ENCODE measurements at regions not wholly inside any gene's neighbourhood (a gene's known extent, or its start where the extent isn't known, plus 50 kb on each side); places are given as distances from the start of the nearest gene placed in this dataset.

- Histone ChIP-seq H3K4me3 (ENCODE audit: control insufficient read depth in 1 of 7, extremely low read depth in 1 of 7, insufficient read depth in 4 of 7, low read depth in 2 of 7, low read length in 6 of 7) (no peak overlapping the region), H3K27me3 (replicated peaks in 2 of 5; ENCODE audit: control insufficient read depth in 4 of 5, insufficient read depth in 5 of 5, low read length in 4 of 5) (no peaks in the 10 kb centered on the region), H3K36me3 (ENCODE audit: control insufficient read depth in 4 of 4, insufficient read depth in 4 of 4, low read length in 3 of 4) (no peaks in the 10 kb centered on the region), H3K9me3 (ENCODE audit: control extremely low read depth in 1 of 5, control insufficient read depth in 4 of 5, insufficient read depth in 2 of 5, low read depth in 1 of 5, low read length in 4 of 5) (no peaks in the 10 kb centered on the region), H3K27ac (ENCODE audit: insufficient read depth in 1 of 2, low read depth in 1 of 2, low read length in 2 of 2, poor library complexity in 1 of 2, severe bottlenecking in 2 of 2) (no peak overlapping the region), H3K4me1 (ENCODE audit: control extremely low read depth in 1 of 4, control insufficient read depth in 4 of 4, insufficient read depth in 4 of 4, low read length in 3 of 4) (no peaks in the 10 kb centered on the region)
- WGBS (ENCODE audit: insufficient coverage): 98% methylated on average over 8 of the region's 15 CpGs
- ChIA-PET POLR2A (no interaction called here), CTCF (interaction anchor here (0.7 kb wide), 1 partner anchor 34 kb away, joined by 3 read pairs; no protein-coding TSS in a partner anchor)
- no peak for DNase-seq
These were observed 104.5 kb downstream of the CTTN start for GRCh38 chr11:70502677-70503467.

GRCh38 chr11:70503468-70504221 lies 105.3 kb downstream of the CTTN start:
- DNase-seq: no peak
- WGBS (ENCODE audit: insufficient coverage): 98% methylated on average over 13 of the region's 14 CpGs
- ChIA-PET CTCF (no interaction called here), POLR2A (no interaction called here)
- Histone ChIP-seq H3K27me3 (replicated peaks in 2 of 5; ENCODE audit: control insufficient read depth in 4 of 5, insufficient read depth in 5 of 5, low read length in 4 of 5) (no peaks in the 10 kb centered on the region), H3K4me3 (ENCODE audit: control insufficient read depth in 1 of 7, extremely low read depth in 1 of 7, insufficient read depth in 4 of 7, low read depth in 2 of 7, low read length in 6 of 7) (no peak overlapping the region), H3K4me1 (ENCODE audit: control extremely low read depth in 1 of 4, control insufficient read depth in 4 of 4, insufficient read depth in 4 of 4, low read length in 3 of 4) (no peaks in the 10 kb centered on the region), H3K36me3 (ENCODE audit: control insufficient read depth in 4 of 4, insufficient read depth in 4 of 4, low read length in 3 of 4) (no peaks in the 10 kb centered on the region), H3K27ac (ENCODE audit: insufficient read depth in 1 of 2, low read depth in 1 of 2, low read length in 2 of 2, poor library complexity in 1 of 2, severe bottlenecking in 2 of 2) (no peak overlapping the region), H3K9me3 (ENCODE audit: control extremely low read depth in 1 of 5, control insufficient read depth in 4 of 5, insufficient read depth in 2 of 5, low read depth in 1 of 5, low read length in 4 of 5) (no peaks in the 10 kb centered on the region)

DNA sequence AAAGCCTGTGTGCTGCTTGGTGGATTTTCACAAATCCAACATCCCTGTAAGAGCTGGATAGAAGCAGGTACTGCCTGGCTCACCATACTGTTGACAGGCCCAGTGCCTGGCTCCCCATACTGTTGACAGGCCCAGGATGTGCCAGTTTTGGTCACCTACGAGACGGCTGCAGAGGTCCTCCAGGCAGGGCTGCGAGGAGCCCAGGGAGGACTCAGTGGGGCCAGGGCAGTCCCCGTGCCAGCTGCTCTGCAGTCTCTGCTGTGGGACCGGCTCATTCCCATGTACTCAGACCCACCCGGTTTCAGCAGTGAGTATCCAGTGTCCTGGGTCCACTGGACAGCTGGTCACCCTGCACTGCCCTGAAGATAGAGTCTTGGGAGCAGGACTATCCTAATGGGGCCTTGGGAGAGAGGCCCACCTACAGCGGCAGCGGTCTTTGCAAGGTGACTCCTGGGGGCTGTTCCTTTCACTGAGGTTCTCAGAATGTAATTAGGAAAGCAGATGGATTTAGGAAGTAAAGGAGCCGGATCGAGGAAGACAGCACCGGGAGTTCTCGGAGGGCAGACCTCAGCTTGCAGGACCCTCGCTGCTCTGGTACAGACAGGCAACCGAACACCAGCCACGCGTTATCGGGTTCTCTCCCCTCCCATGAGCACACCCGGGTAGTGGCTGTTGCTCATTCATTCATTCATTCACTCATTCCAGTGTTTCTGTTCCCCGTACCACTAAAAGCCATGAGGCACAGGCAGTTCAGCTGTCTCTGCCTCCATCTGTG lies 106.1 kb downstream of the CTTN start:
- DNase-seq: no peak
- no peaks in the 10 kb centered on the region for H3K4me1 ChIP-seq (ENCODE audit: control extremely low read depth in 1 of 4, control insufficient read depth in 4 of 4, insufficient read depth in 4 of 4, low read length in 3 of 4)
- no peaks in the 10 kb centered on the region for H3K27me3 ChIP-seq (replicated peaks in 2 of 5; ENCODE audit: control insufficient read depth in 4 of 5, insufficient read depth in 5 of 5, low read length in 4 of 5)
- H3K9me3 ChIP-seq (ENCODE audit: control extremely low read depth in 1 of 5, control insufficient read depth in 4 of 5, insufficient read depth in 2 of 5, low read depth in 1 of 5, low read length in 4 of 5): no peaks in the 10 kb centered on the region
- H3K36me3 ChIP-seq (ENCODE audit: control insufficient read depth in 4 of 4, insufficient read depth in 4 of 4, low read length in 3 of 4): no peaks in the 10 kb centered on the region
- CTCF ChIA-PET: interaction anchor here (1.2 kb wide), 1 partner anchor 18 kb away, joined by 4 read pairs; no protein-coding TSS in a partner anchor
- POLR2A ChIA-PET: no interaction called here
- no peak overlapping the region for H3K4me3 ChIP-seq (ENCODE audit: control insufficient read depth in 1 of 7, extremely low read depth in 1 of 7, insufficient read depth in 4 of 7, low read depth in 2 of 7, low read length in 6 of 7)
- 94% methylated on average over 19 of the region's 19 CpGs for whole genome bisulfite sequencing (ENCODE audit: insufficient coverage)
- H3K27ac ChIP-seq (ENCODE audit: insufficient read depth in 1 of 2, low read depth in 1 of 2, low read length in 2 of 2, poor library complexity in 1 of 2, severe bottlenecking in 2 of 2): no peak overlapping the region

GRCh38 chr11:70505331-70505731 lies 107.0 kb downstream of the CTTN start:
- Histone ChIP-seq H3K4me1 (ENCODE audit: control extremely low read depth in 1 of 4, control insufficient read depth in 4 of 4, insufficient read depth in 4 of 4, low read length in 3 of 4) (no peaks in the 10 kb centered on the region), H3K36me3 (ENCODE audit: control insufficient read depth in 4 of 4, insufficient read depth in 4 of 4, low read length in 3 of 4) (no peaks in the 10 kb centered on the region), H3K4me3 (ENCODE audit: control insufficient read depth in 1 of 7, extremely low read depth in 1 of 7, insufficient read depth in 4 of 7, low read depth in 2 of 7, low read length in 6 of 7) (no peak overlapping the region), H3K9me3 (ENCODE audit: control extremely low read depth in 1 of 5, control insufficient read depth in 4 of 5, insufficient read depth in 2 of 5, low read depth in 1 of 5, low read length in 4 of 5) (no peaks in the 10 kb centered on the region), H3K27me3 (replicated peaks in 2 of 5; ENCODE audit: control insufficient read depth in 4 of 5, insufficient read depth in 5 of 5, low read length in 4 of 5) (no peaks in the 10 kb centered on the region), H3K27ac (ENCODE audit: insufficient read depth in 1 of 2, low read depth in 1 of 2, low read length in 2 of 2, poor library complexity in 1 of 2, severe bottlenecking in 2 of 2) (no peak overlapping the region)
- POLR2A ChIA-PET: no interaction called here
- CTCF ChIA-PET: interaction anchor here (1.2 kb wide), 1 partner anchor 17 kb away, joined by 4 read pairs; no protein-coding TSS in a partner anchor
- DNase-seq: no peak
- 88% methylated on average over 9 of the region's 11 CpGs for WGBS (ENCODE audit: insufficient coverage)

DNA sequence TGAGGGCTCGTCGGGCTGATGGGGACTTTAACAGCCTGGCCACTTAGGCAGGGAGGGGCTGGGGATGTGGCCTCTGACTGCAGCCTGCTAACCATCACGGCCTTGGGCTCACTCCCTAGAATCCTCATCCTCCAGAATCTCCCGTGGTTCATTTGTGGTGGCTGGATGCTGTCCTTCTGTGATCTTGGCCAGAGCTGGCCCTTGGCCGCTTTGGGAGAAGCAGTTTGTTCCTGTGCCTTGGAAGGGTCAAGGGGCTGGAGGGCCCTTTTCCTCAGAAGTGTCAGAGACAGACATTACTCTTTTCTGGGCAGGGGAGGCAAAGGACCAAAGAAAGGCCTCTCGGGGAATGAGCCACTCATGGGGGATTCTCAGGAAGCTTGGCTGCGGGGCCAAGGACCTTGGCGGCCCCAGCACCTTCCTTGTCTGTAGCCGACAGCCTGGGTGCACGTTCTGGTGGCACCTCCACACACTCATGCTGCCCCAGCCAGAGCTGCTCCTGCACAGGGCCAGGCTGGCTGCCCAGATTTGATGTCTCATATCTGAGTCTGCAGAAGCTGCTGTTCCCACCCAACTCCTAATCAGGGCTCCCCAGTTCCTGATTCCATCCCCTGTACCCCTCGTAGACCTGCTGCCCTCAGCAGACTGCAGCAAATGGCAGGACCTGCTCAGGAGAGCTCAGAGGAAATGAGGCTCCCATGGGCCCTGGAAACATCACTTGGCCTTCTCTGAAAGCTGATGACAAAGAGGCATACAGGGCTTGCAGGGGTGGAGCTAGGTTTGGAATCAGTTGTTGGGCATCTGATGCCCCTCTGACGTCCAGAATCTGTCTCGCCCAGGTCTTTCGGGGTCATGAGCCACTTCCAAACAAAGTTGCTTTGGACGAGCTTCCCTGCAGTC lies 107.7 kb downstream of the CTTN start:
- Histone ChIP-seq H3K36me3 (ENCODE audit: control insufficient read depth in 4 of 4, insufficient read depth in 4 of 4, low read length in 3 of 4) (no peaks in the 10 kb centered on the region), H3K4me1 (ENCODE audit: control extremely low read depth in 1 of 4, control insufficient read depth in 4 of 4, insufficient read depth in 4 of 4, low read length in 3 of 4) (no peaks in the 10 kb centered on the region), H3K4me3 (ENCODE audit: control insufficient read depth in 1 of 7, extremely low read depth in 1 of 7, insufficient read depth in 4 of 7, low read depth in 2 of 7, low read length in 6 of 7) (no peak overlapping the region), H3K27me3 (replicated peaks in 2 of 5; ENCODE audit: control insufficient read depth in 4 of 5, insufficient read depth in 5 of 5, low read length in 4 of 5) (no peaks in the 10 kb centered on the region), H3K9me3 (ENCODE audit: control extremely low read depth in 1 of 5, control insufficient read depth in 4 of 5, insufficient read depth in 2 of 5, low read depth in 1 of 5, low read length in 4 of 5) (no peaks in the 10 kb centered on the region), H3K27ac (ENCODE audit: insufficient read depth in 1 of 2, low read depth in 1 of 2, low read length in 2 of 2, poor library complexity in 1 of 2, severe bottlenecking in 2 of 2) (no peak overlapping the region)
- peak in 2 of 3 donors; percentile 2 to 19 for DNase-seq
- WGBS (ENCODE audit: insufficient coverage): 85% methylated on average over 14 of the region's 15 CpGs
- ChIA-PET CTCF (interaction anchor here (1.2 kb wide), 1 partner anchor 16 kb away, joined by 4 read pairs; no protein-coding TSS in a partner anchor), POLR2A (no interaction called here)

- Histone ChIP-seq H3K36me3 (ENCODE audit: control insufficient read depth in 4 of 4, insufficient read depth in 4 of 4, low read length in 3 of 4) (no peaks in the 10 kb centered on the region), H3K9me3 (ENCODE audit: control extremely low read depth in 1 of 5, control insufficient read depth in 4 of 5, insufficient read depth in 2 of 5, low read depth in 1 of 5, low read length in 4 of 5) (peaks cover 0 to 5% (median 0%) of the 10 kb centered on the region in 5 experiments), H3K27me3 (replicated peaks in 2 of 5; ENCODE audit: control insufficient read depth in 4 of 5, insufficient read depth in 5 of 5, low read length in 4 of 5) (no peaks in the 10 kb centered on the region), H3K27ac (ENCODE audit: insufficient read depth in 1 of 2, low read depth in 1 of 2, low read length in 2 of 2, poor library complexity in 1 of 2, severe bottlenecking in 2 of 2) (no peak overlapping the region), H3K4me1 (ENCODE audit: control extremely low read depth in 1 of 4, control insufficient read depth in 4 of 4, insufficient read depth in 4 of 4, low read length in 3 of 4) (no peaks in the 10 kb centered on the region), H3K4me3 (ENCODE audit: control insufficient read depth in 1 of 7, extremely low read depth in 1 of 7, insufficient read depth in 4 of 7, low read depth in 2 of 7, low read length in 6 of 7) (no peak overlapping the region)
- ChIA-PET CTCF (interaction anchor here (0.7 kb wide), 1 partner anchor 15 kb away, joined by 3 read pairs; no protein-coding TSS in a partner anchor), POLR2A (no interaction called here)
- no peak for DNase-seq
- 81% methylated on average over 4 of the region's 5 CpGs for WGBS (ENCODE audit: insufficient coverage)
These were observed 108.3 kb downstream of the CTTN start for GRCh38 chr11:70506658-70506970.
